ENCODE measurements at regions not wholly inside any gene's neighbourhood (a gene's known extent, or its start where the extent isn't known, plus 50 kb on each side); places are given as distances from the start of the nearest gene placed in this dataset.
"Not testable (repeated sequence)": the region's sequence is repeated elsewhere in the genome, so short reads cannot be mapped to it uniquely, and the experiment has no call there.

GRCh38 chr1:190698488-190698887 lies 220.8 kb upstream of the BRINP3 start:
- not testable (repeated sequence) for TF ChIP-seq ZNF558 (CRISPR knock-in tag; IDR thresholded peaks at IDR 0.05; ENCODE audit: borderline replicate concordance); RXRA (CRISPR knock-in tag; IDR thresholded peaks at IDR 0.05); HOXA3 (CRISPR knock-in tag; IDR thresholded peaks at IDR 0.05); NFIC (IDR thresholded peaks at IDR 0.05; ENCODE audit: low read length); ARID3A (IDR thresholded peaks at IDR 0.05; ENCODE audit: low read depth, low read length); CBFB (CRISPR knock-in tag; IDR thresholded peaks at IDR 0.05); ZNF234 (CRISPR knock-in tag; conservative IDR thresholded peaks at IDR 0.05); SMC3 (IDR thresholded peaks at IDR 0.05; ENCODE audit: low read length); ZFP36L2 (CRISPR knock-in tag; IDR thresholded peaks at IDR 0.05); ATF6 (CRISPR knock-in tag; conservative IDR thresholded peaks at IDR 0.05); CENPBD1 (CRISPR knock-in tag; IDR thresholded peaks at IDR 0.05; ENCODE audit: borderline replicate concordance, low read depth); ELF1 (CRISPR knock-in tag; IDR thresholded peaks at IDR 0.05); ZNF792 (CRISPR knock-in tag; IDR thresholded peaks at IDR 0.05)

All from HepG2 (cell line).